Erythroblast (primary cell): ENCODE measurements at regions not wholly inside any gene's neighbourhood (a gene's known extent, or its start where the extent isn't known, plus 50 kb on each side); places are given as distances from the start of the nearest gene placed in this dataset.
A peak's percentile ranks its signal among the peaks of the same experiment; 100 is the strongest.

Experiments used
- DNase-seq, 2 experiments: peaks; one replicate each; lab custom pipeline; 2025; lab: John Stamatoyannopoulos, UW
- GATA1 ChIP-seq: IDR thresholded peaks from 2 replicates; pipeline ENCODE4 v1.6.1; 2011; ENCODE audit warnings: low read depth, mild to moderate bottlenecking, control low read depth, low read length, moderate library complexity
- POLR2A ChIP-seq: IDR thresholded peaks from 2 replicates; pipeline ENCODE4 v1.6.1; 2011; ENCODE audit warnings: mild to moderate bottlenecking, low read length

- TF ChIP-seq POLR2A (no peak), GATA1 (no peak)
- DNase-seq, result no peak
These were observed 71.8 kb upstream of the PHACTR2 start for GRCh38 chr6:143605906-143606521.

GRCh38 chr6:143603455-143603854 is 74.3 kb upstream of the PHACTR2 start:
- no peak for DNase-seq
- TF ChIP-seq POLR2A, result no peak
- TF ChIP-seq GATA1, result no peak

- no peak for DNase-seq
- TF ChIP-seq POLR2A (no peak), GATA1 (no peak)
These were observed 76.3 kb upstream of the PHACTR2 start for GRCh38 chr6:143601504-143601903.

- no peak for TF ChIP-seq GATA1
- TF ChIP-seq POLR2A, result no peak
- no peak for DNase-seq
These were observed 76.9 kb upstream of the PHACTR2 start for GRCh38 chr6:143600821-143601220.

GRCh38 chr6:143598466-143599080 is 79.2 kb upstream of the PHACTR2 start:
- peak in 1 of 2 experiments; percentile 3 for DNase-seq
- no peak for TF ChIP-seq POLR2A
- no peak for TF ChIP-seq GATA1

DNA sequence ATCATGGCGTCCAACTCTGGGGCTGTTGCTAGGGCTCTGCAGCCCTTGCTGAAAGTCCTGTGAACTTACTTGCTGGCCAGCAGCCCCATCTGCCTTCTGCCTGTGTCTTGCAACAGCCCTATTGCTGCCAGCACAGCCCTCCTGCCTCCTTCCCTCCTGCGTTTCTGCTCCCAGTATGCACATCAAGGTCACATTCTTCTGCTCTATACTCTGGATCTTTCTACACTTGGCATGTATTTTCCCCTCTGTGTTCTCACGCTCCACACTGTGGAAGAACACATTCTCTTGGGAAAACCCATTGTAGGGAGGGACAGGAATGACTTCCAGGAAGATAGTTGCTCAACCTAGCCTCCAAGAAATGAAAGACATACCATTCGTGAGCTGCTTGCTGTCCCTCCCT is 80.9 kb upstream of the PHACTR2 start:
- no peak for DNase-seq
- TF ChIP-seq GATA1 (no peak), POLR2A (no peak)

GRCh38 chr6:143595251-143596036 is 82.3 kb upstream of the PHACTR2 start:
- DNase-seq, result no peak

GRCh38 chr6:143594647-143595046 is 83.1 kb upstream of the PHACTR2 start:
- no peak for DNase-seq
- TF ChIP-seq GATA1, result no peak
- no peak for TF ChIP-seq POLR2A

More at GRCh38 chr6:143595251-143596036, 82.3 kb upstream of the PHACTR2 start:
- no peak for TF ChIP-seq GATA1
- no peak for TF ChIP-seq POLR2A

DNA sequence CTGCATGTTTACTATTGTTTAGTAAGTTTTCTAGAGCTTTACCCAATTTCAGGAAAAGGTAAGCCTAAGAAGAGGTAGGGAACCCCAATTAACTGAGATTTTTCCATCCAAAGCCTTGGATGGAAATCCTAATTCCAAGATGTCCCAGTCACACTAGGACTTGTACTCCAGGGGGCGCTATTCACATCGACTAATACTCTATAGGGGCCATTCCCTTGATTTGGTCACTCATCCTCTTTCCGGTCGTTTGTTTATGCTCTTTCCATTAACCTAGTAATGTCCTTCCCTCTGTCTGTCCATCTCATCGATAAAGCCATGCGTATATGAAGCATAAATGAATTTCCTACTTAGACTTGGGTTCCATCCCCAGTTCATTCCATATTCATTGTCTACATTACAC is 80.8 kb upstream of the FUCA2 start:
- DNase-seq, result peak; percentile 23 to 47
- TF ChIP-seq POLR2A, result no peak
- no peak for TF ChIP-seq GATA1

DNA sequence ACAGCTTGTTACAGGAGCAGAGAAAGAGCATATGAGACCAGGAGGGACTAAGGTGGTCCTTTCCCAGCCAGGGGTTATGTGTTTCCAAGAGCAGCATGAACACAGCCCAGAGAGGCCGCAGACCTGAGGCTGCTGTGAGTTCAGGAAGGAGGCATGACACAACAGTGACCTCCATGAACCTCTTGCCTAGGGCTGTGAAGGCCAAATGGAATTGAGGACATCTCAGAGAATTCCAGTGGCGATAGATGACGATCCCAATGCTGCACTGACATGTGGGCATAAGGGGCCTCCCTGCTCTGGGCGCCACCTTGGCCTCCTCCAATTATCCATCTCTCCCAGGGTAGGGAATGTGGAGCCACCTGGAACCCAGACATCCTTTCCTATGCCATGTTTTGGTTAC is 79.9 kb upstream of the FUCA2 start:
- DNase-seq, result no peak
- TF ChIP-seq POLR2A (no peak), GATA1 (no peak)

GRCh38 chr6:143589162-143589561 is 77.6 kb upstream of the FUCA2 start:
- DNase-seq, result no peak
- TF ChIP-seq GATA1 (no peak), POLR2A (no peak)

- TF ChIP-seq POLR2A (no peak), GATA1 (no peak)
- no peak for DNase-seq
These were observed 75.0 kb upstream of the FUCA2 start for GRCh38 chr6:143586557-143586956.

- no peak for DNase-seq
- no peak for TF ChIP-seq POLR2A
- no peak for TF ChIP-seq GATA1
These were observed 74.2 kb upstream of the FUCA2 start for GRCh38 chr6:143585716-143586115.

DNA sequence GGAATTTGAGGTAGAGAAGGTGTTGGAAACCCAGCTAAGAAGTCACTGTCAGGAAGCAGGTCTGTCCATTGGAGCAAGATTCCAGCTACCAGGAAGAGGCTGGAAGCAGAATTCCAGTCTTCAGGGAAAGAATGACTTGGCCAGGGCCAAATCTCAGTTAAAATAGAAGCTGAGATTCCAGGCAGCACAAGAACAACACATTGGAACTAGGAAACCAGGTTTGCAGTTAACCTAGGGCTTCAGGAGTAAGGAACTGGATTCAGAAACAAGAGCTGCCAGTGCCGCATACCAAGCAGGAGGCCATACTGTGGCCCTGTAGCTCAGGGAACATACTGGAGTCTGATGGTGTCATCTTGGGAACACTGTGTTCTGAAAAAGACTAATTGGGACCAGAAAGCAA is 73.7 kb upstream of the FUCA2 start:
- no peak for DNase-seq
- TF ChIP-seq POLR2A, result no peak
- no peak for TF ChIP-seq GATA1
